Ascending aorta (tissue), 2 donors: ENCODE measurements at regions not wholly inside any gene's neighbourhood (a gene's known extent, or its start where the extent isn't known, plus 50 kb on each side); places are given as distances from the start of the nearest gene placed in this dataset.

Source experiments
- DNase-seq, 2 donors: peaks; one replicate each; pipeline ENCODE4 v3.0.0-alpha.2; 2019; ENCODE audit warnings: low spot score in 2 of 2
- H3K27ac ChIP-seq, 2 donors: fragments of 200-600 bp; sonication (generic); one replicate each; pipeline ENCODE4 v1.5.1; 2016 to 2017; ENCODE audit warnings: mild to moderate bottlenecking in 1 of 2
- H3K27me3 ChIP-seq: fragments of 200-600 bp; sonication (generic); one replicate; pipeline ENCODE4 v1.5.1; 2017
- H3K36me3 ChIP-seq, 2 donors: fragments of 200-600 bp; sonication (generic); one replicate each; pipeline ENCODE4 v1.5.1; 2016
- H3K4me1 ChIP-seq, 2 donors: fragments of 200-600 bp; sonication (generic); one replicate each; pipeline ENCODE4 v1.5.1; 2016 to 2017; ENCODE audit warnings: mild to moderate bottlenecking in 1 of 2
- H3K4me3 ChIP-seq, 2 donors: fragments of 200-600 bp; sonication (generic); one replicate each; pipeline ENCODE4 v1.5.1; 2016 to 2017; ENCODE audit warnings: mild to moderate bottlenecking in 1 of 2
- H3K9me3 ChIP-seq, 2 donors: fragments of 200-600 bp; sonication (generic); one replicate each; pipeline ENCODE4 v1.5.1; 2016
- CTCF ChIP-seq, 3 experiments: fragments of 200-600 bp in 2 of 3; fragments of 450-650 bp in 1 of 3; sonication (generic) in 2 of 3; IDR thresholded peaks; one replicate each; pipeline ENCODE4 v1.5.1; 2016 to 2019; ENCODE audit warnings: antibody characterized with exemption in 3 of 3, mild to moderate bottlenecking in 1 of 3, moderate library complexity in 1 of 3
- intact Hi-C: fragments of 100-400 bp; cut with DNase I; formaldehyde crosslinking; loops from one replicate; pipeline ENCODE4 v1.15.1; 2023

GRCh38 chr4:130092187-130093015 lies 996.4 kb downstream of the C4orf33 start:
- Histone ChIP-seq H3K27ac (no peak overlapping the region), H3K9me3 (no peaks in the 10 kb centered on the region), H3K4me3 (no peak overlapping the region), H3K27me3 (no peaks in the 10 kb centered on the region), H3K36me3 (no peaks in the 10 kb centered on the region), H3K4me1 (no peaks in the 10 kb centered on the region)
- TF ChIP-seq CTCF (IDR thresholded peaks at IDR 0.05): no peak
- intact Hi-C loops: no loop called here
- no peak for DNase-seq

GRCh38 chr4:130099105-130099504 lies 1003.2 kb downstream of the C4orf33 start:
- DNase-seq: no peak
- Histone ChIP-seq H3K4me3 (no peak overlapping the region), H3K9me3 (no peaks in the 10 kb centered on the region), H3K27ac (no peak overlapping the region), H3K4me1 (no peaks in the 10 kb centered on the region), H3K36me3 (no peaks in the 10 kb centered on the region), H3K27me3 (no peaks in the 10 kb centered on the region)
- TF ChIP-seq CTCF (IDR thresholded peaks at IDR 0.05): no peak
- intact Hi-C loops: no loop called here

GRCh38 chr4:130110189-130110588 lies 1014.2 kb downstream of the C4orf33 start:
- H3K4me1 ChIP-seq: no peaks in the 10 kb centered on the region
- H3K9me3 ChIP-seq: no peaks in the 10 kb centered on the region
- H3K27ac ChIP-seq: no peak overlapping the region
- no peaks in the 10 kb centered on the region for H3K36me3 ChIP-seq
- intact Hi-C loops: no loop called here
- no peaks in the 10 kb centered on the region for H3K27me3 ChIP-seq
- no peak for TF ChIP-seq CTCF (IDR thresholded peaks at IDR 0.05)
- no peak for DNase-seq
- no peak overlapping the region for H3K4me3 ChIP-seq

- Histone ChIP-seq H3K9me3 (no peaks in the 10 kb centered on the region), H3K4me1 (no peaks in the 10 kb centered on the region), H3K36me3 (no peaks in the 10 kb centered on the region), H3K27me3 (no peaks in the 10 kb centered on the region), H3K4me3 (no peak overlapping the region), H3K27ac (no peak overlapping the region)
- intact Hi-C loops: no loop called here
- no peak for DNase-seq
- no peak for TF ChIP-seq CTCF (IDR thresholded peaks at IDR 0.05)
Observed at GRCh38 chr4:130110770-130111169, 1014.8 kb downstream of the C4orf33 start.

GRCh38 chr4:130124066-130124465 lies 1028.1 kb downstream of the C4orf33 start:
- H3K27me3 ChIP-seq: no peaks in the 10 kb centered on the region
- no peaks in the 10 kb centered on the region for H3K4me1 ChIP-seq
- no peak overlapping the region for H3K4me3 ChIP-seq
- no peaks in the 10 kb centered on the region for H3K36me3 ChIP-seq
- no peak overlapping the region for H3K27ac ChIP-seq
- TF ChIP-seq CTCF (IDR thresholded peaks at IDR 0.05): no peak
- intact Hi-C loops: no loop called here
- DNase-seq: no peak
- H3K9me3 ChIP-seq: no peaks in the 10 kb centered on the region
